ENCODE measurements at regions not wholly inside any gene's neighbourhood (a gene's known extent, or its start where the extent isn't known, plus 50 kb on each side); places are given as distances from the start of the nearest gene placed in this dataset.

DNA sequence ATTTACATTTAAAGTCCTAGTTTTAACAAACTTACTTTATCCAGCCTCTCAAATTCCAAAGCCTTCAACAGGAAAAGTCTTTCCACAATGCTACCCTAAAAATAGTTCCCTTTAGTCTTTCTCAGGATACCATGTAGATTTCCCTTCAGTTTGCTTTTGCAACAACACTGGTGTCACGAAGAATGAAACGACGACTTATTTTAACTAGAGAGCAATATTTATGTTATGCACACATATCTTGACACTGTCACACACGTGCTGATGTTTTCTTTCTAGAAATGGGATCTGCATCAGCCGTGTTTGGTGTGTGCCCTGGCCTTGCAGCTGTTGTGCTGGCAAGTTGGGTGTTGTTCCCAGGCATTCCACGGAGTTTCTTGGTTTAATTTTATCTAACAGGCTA lies 75.5 kb downstream of the SIPA1L2 start:
- Histone ChIP-seq H3K4me2 (ENCODE audit: low read depth, low read length) (no peak overlapping the region), H3K9me3 (replicated peaks; ENCODE audit: insufficient read depth, low read length) (no peaks in the 10 kb centered on the region), H3K4me1 (ENCODE audit: low read length) (no peaks in the 10 kb centered on the region), H3K79me2 (ENCODE audit: low read length) (no peaks in the 10 kb centered on the region), H3K27ac (ENCODE audit: low read length) (no peak overlapping the region), H2AFZ (ENCODE audit: low read length) (no peak overlapping the region), H3F3A (ENCODE audit: insufficient read depth, low read length) (no peaks in the 10 kb centered on the region), H4K20me1 (ENCODE audit: insufficient read depth, low read length) (no peaks in the 10 kb centered on the region), H3K27me3 (replicated peaks; ENCODE audit: insufficient read depth, low read length) (no peaks in the 10 kb centered on the region), H3K9ac (ENCODE audit: low read length) (no peak overlapping the region), H3K9me2 (replicated peaks; ENCODE audit: insufficient read depth, low read length) (no peaks in the 10 kb centered on the region), H3K36me3 (replicated peaks; ENCODE audit: insufficient read depth, low read length) (no peaks in the 10 kb centered on the region), H3K4me3 (ENCODE audit: low read length) (no peak overlapping the region)
- TF ChIP-seq, protein P1, sequence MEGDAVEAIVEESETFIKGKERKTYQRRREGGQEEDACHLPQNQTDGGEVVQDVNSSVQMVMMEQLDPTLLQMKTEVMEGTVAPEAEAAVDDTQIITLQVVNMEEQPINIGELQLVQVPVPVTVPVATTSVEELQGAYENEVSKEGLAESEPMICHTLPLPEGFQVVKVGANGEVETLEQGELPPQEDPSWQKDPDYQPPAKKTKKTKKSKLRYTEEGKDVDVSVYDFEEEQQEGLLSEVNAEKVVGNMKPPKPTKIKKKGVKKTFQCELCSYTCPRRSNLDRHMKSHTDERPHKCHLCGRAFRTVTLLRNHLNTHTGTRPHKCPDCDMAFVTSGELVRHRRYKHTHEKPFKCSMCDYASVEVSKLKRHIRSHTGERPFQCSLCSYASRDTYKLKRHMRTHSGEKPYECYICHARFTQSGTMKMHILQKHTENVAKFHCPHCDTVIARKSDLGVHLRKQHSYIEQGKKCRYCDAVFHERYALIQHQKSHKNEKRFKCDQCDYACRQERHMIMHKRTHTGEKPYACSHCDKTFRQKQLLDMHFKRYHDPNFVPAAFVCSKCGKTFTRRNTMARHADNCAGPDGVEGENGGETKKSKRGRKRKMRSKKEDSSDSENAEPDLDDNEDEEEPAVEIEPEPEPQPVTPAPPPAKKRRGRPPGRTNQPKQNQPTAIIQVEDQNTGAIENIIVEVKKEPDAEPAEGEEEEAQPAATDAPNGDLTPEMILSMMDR (IDR thresholded peaks at IDR 0.05; ENCODE audit: low read length), result no peak
- no peak for DNase-seq

DNA sequence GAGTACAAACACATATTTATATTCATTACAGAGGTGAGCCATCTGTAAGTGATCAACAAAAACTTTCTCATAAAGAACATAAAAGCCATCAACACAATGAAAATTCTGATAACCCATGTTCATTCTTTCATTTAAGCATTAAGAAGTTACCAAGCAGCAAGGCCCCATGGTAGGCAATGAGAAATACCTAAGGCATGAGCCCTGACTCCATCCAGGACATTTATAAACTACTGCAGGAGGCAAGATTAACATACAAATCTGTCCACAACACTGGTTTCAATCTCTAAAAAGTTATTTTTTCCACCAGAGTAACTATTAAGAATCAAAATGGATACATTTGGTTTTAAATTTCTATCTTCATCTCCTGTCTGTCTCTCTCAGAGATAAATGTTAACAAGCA lies 76.1 kb downstream of the SIPA1L2 start:
- Histone ChIP-seq H4K20me1 (ENCODE audit: insufficient read depth, low read length) (no peaks in the 10 kb centered on the region), H3K27me3 (replicated peaks; ENCODE audit: insufficient read depth, low read length) (no peaks in the 10 kb centered on the region), H3K36me3 (replicated peaks; ENCODE audit: insufficient read depth, low read length) (no peaks in the 10 kb centered on the region), H3K79me2 (ENCODE audit: low read length) (no peaks in the 10 kb centered on the region), H3K9ac (ENCODE audit: low read length) (no peak overlapping the region), H3K27ac (ENCODE audit: low read length) (no peak overlapping the region), H3K4me3 (ENCODE audit: low read length) (no peak overlapping the region), H3K4me1 (ENCODE audit: low read length) (no peaks in the 10 kb centered on the region), H2AFZ (ENCODE audit: low read length) (no peak overlapping the region), H3K9me3 (replicated peaks; ENCODE audit: insufficient read depth, low read length) (no peaks in the 10 kb centered on the region), H3K4me2 (ENCODE audit: low read depth, low read length) (no peak overlapping the region), H3F3A (ENCODE audit: insufficient read depth, low read length) (no peaks in the 10 kb centered on the region), H3K9me2 (replicated peaks; ENCODE audit: insufficient read depth, low read length) (no peaks in the 10 kb centered on the region)
- DNase-seq, result no peak
- TF ChIP-seq, protein P1 (IDR thresholded peaks at IDR 0.05; ENCODE audit: low read length), result no peak
- TF ChIP-seq EZH2 (optimal IDR thresholded peaks at IDR 0.05; ENCODE audit: low read depth, low read length) (no peak), EZH2phosphoT487 (IDR thresholded peaks at IDR 0.05; ENCODE audit: low read length) (no peak)

DNA sequence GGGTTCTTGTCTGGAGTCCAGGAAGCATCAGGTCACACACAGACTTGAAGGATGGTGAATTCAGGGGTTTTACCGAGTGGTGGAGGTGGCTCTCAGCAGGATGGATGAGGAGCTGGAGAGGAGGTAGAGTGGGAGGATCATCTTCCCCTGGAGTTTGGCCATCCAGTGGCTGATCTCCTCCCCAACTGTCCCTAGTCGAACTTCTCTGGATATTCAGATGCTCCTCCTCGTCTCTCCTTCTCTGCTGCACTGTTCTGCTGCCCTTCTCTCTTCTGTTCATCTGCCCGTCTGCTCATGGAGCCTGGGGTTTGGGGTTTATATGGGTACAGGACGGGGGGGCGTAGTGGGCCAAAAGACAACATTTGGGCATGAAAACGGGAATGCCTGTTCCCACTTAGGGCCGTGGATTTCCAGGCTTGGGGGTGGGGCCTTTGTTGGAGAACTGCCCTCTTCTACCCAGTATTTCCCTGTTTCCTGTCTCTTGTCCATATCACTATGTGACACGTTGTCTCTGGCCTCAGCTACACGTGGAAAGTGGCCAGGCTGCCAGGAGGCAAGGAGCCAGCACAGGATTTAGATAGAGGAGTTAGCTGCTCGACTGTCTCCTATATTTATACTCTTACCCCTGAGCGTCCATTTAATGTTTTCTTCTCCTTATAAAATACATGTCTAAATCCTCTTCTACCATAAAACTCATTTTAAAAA lies 76.7 kb downstream of the SIPA1L2 start:
- H3F3A ChIP-seq (ENCODE audit: insufficient read depth, low read length), result no peaks in the 10 kb centered on the region
- no peaks in the 10 kb centered on the region for H4K20me1 ChIP-seq (ENCODE audit: insufficient read depth, low read length)
- no peaks in the 10 kb centered on the region for H3K27me3 ChIP-seq (replicated peaks; ENCODE audit: insufficient read depth, low read length)
- no peak for DNase-seq
- H3K9ac ChIP-seq (ENCODE audit: low read length), result no peak overlapping the region
- no peaks in the 10 kb centered on the region for H3K9me2 ChIP-seq (replicated peaks; ENCODE audit: insufficient read depth, low read length)
- no peaks in the 10 kb centered on the region for H3K9me3 ChIP-seq (replicated peaks; ENCODE audit: insufficient read depth, low read length)
- TF ChIP-seq, protein P1 (IDR thresholded peaks at IDR 0.05; ENCODE audit: low read length), result no peak
- TF ChIP-seq EZH2 (optimal IDR thresholded peaks at IDR 0.05; ENCODE audit: low read depth, low read length) (no peak), EZH2phosphoT487 (IDR thresholded peaks at IDR 0.05; ENCODE audit: low read length) (no peak)
- H3K79me2 ChIP-seq (ENCODE audit: low read length), result no peaks in the 10 kb centered on the region
- no peak overlapping the region for H3K4me3 ChIP-seq (ENCODE audit: low read length)
- no peak overlapping the region for H3K27ac ChIP-seq (ENCODE audit: low read length)
- no peaks in the 10 kb centered on the region for H3K4me1 ChIP-seq (ENCODE audit: low read length)
- no peak overlapping the region for H2AFZ ChIP-seq (ENCODE audit: low read length)
- no peak overlapping the region for H3K4me2 ChIP-seq (ENCODE audit: low read depth, low read length)
- no peaks in the 10 kb centered on the region for H3K36me3 ChIP-seq (replicated peaks; ENCODE audit: insufficient read depth, low read length)
